Lung (tissue), 11 donors: ENCODE measurements at regions not wholly inside any gene's neighbourhood (a gene's known extent, or its start where the extent isn't known, plus 50 kb on each side); places are given as distances from the start of the nearest gene placed in this dataset.

Experiments
- ATAC-seq: fragments of 200-7000 bp; cut with Tn5 transposase; one replicate; pipeline ENCODE4 v1.9.1; 2020; ENCODE audit warnings: moderate number of reproducible peaks; ENCODE audit not compliant: insufficient read depth, low FRiP score
- DNase-seq, 3 donors: peaks; one replicate each; pipeline ENCODE4 v3.0.0-alpha.2; 2013 to 2017
- H3K27ac ChIP-seq, 2 donors: one replicate each; pipeline ENCODE4 v1.5.1; 2013; ENCODE audit warnings: mild to moderate bottlenecking in 2 of 2, moderate library complexity in 2 of 2, control low read depth in 1 of 2, inconsistent platforms in 1 of 2, low read depth in 1 of 2, low read length in 1 of 2
- H3K27me3 ChIP-seq, 3 donors: one replicate each; pipeline ENCODE4 v1.5.1; 2013; ENCODE audit warnings: low read length in 2 of 3; ENCODE audit not compliant: control insufficient read depth in 3 of 3, insufficient read depth in 3 of 3
- H3K36me3 ChIP-seq, 4 donors: one replicate each; pipeline ENCODE4 v1.5.1; 2013; ENCODE audit warnings: low read length in 4 of 4, mild to moderate bottlenecking in 1 of 4, moderate library complexity in 1 of 4; ENCODE audit not compliant: control insufficient read depth in 4 of 4, insufficient read depth in 4 of 4
- H3K4me1 ChIP-seq, 5 donors: one replicate each; pipeline ENCODE4 v1.5.1; 2013; ENCODE audit warnings: low read length in 5 of 5, mild to moderate bottlenecking in 2 of 5, moderate library complexity in 1 of 5; ENCODE audit not compliant: control insufficient read depth in 5 of 5, insufficient read depth in 5 of 5
- H3K4me3 ChIP-seq: one replicate; pipeline ENCODE4 v1.5.1; 2013; ENCODE audit warnings: mild to moderate bottlenecking, control low read depth, moderate library complexity
- H3K9ac ChIP-seq, 2 donors: one replicate each; pipeline ENCODE4 v1.5.1; 2013; ENCODE audit warnings: low read length in 2 of 2, control low read depth in 1 of 2; ENCODE audit not compliant: insufficient read depth in 1 of 2
- H3K9me3 ChIP-seq, 4 donors: one replicate each; pipeline ENCODE4 v1.5.1; 2013; ENCODE audit warnings: low read length in 3 of 4, mild to moderate bottlenecking in 1 of 4, moderate library complexity in 1 of 4; ENCODE audit not compliant: control insufficient read depth in 4 of 4, insufficient read depth in 3 of 4
- CTCF ChIP-seq: IDR thresholded peaks from 2 replicates; pipeline ENCODE4 v1.5.1; 2012; ENCODE audit warnings: mild to moderate bottlenecking; ENCODE audit errors: control extremely low read depth, extremely low read depth
- WGBS, 2 donors: extraction: QIAGEN DNeasy Blood & Tissue Kit; methylation state at CpG; one replicate each; pipeline ENCODE4 v1.1.7; 2013; 5-methylcytosine and 5-hydroxymethylcytosine counted together
- donor health status: control.
- donor health status: control.
- donor health status: Bipolar disorder and iron deficiency.
- donor health status: healthy.
- donor health status: DM: yes; HTN: yes; CAD: no.

GRCh38 chr7:86937363-86937878 is 122.0 kb downstream of the ELAPOR2 start:
- no peak overlapping the region for H3K9ac ChIP-seq
- H3K27ac ChIP-seq: no peak overlapping the region
- H3K4me1 ChIP-seq: no peaks in the 10 kb centered on the region
- TF ChIP-seq CTCF: no peak
- DNase-seq: no peak
- H3K4me3 ChIP-seq: no peak overlapping the region
- no peaks in the 10 kb centered on the region for H3K27me3 ChIP-seq
- no peak for ATAC-seq
- no peaks in the 10 kb centered on the region for H3K9me3 ChIP-seq
- H3K36me3 ChIP-seq: peaks cover 0 to 1% (median 0%) of the 10 kb centered on the region in 4 donors
- WGBS, 2 donors: 87 to 93% methylated on average over 2 of the region's 2 CpGs

- no peak overlapping the region for H3K4me3 ChIP-seq
- no peak overlapping the region for H3K27ac ChIP-seq
- no peak for DNase-seq
- no peaks in the 10 kb centered on the region for H3K36me3 ChIP-seq
- H3K9ac ChIP-seq: no peak overlapping the region
- ATAC-seq: no peak
- no peaks in the 10 kb centered on the region for H3K4me1 ChIP-seq
- TF ChIP-seq CTCF: no peak
- H3K27me3 ChIP-seq: no peaks in the 10 kb centered on the region
- no peaks in the 10 kb centered on the region for H3K9me3 ChIP-seq
- 87 to 92% methylated on average over 4 of the region's 4 CpGs for WGBS, 2 donors
Observed at GRCh38 chr7:86933295-86933845, 126.1 kb downstream of the ELAPOR2 start.

- no peaks in the 10 kb centered on the region for H3K9me3 ChIP-seq
- no peak overlapping the region for H3K4me3 ChIP-seq
- WGBS, 2 donors: 50 to 74% methylated on average over 3 of the region's 3 CpGs
- DNase-seq: no peak
- H3K9ac ChIP-seq: no peak overlapping the region
- TF ChIP-seq CTCF: no peak
- no peaks in the 10 kb centered on the region for H3K27me3 ChIP-seq
- H3K36me3 ChIP-seq: no peaks in the 10 kb centered on the region
- peak; percentile 84 for ATAC-seq
- H3K27ac ChIP-seq: peak overlapping the region in 1 of 2 donors; percentile 23
- no peaks in the 10 kb centered on the region for H3K4me1 ChIP-seq
Observed at GRCh38 chr7:86932038-86932512, 127.4 kb downstream of the ELAPOR2 start.

- no peaks in the 10 kb centered on the region for H3K36me3 ChIP-seq
- no peak for DNase-seq
- ATAC-seq: no peak
- no peak overlapping the region for H3K27ac ChIP-seq
- no peaks in the 10 kb centered on the region for H3K4me1 ChIP-seq
- 88 to 90% methylated on average over 2 of the region's 2 CpGs for WGBS, 2 donors
- no peaks in the 10 kb centered on the region for H3K27me3 ChIP-seq
- H3K4me3 ChIP-seq: no peak overlapping the region
- H3K9ac ChIP-seq: no peak overlapping the region
- no peaks in the 10 kb centered on the region for H3K9me3 ChIP-seq
- TF ChIP-seq CTCF: no peak
Observed at GRCh38 chr7:86931439-86931838, 128.0 kb downstream of the ELAPOR2 start.
